GM20000 (cell line): ENCODE measurements at regions not wholly inside any gene's neighbourhood (a gene's known extent, or its start where the extent isn't known, plus 50 kb on each side); places are given as distances from the start of the nearest gene placed in this dataset.

Source experiments
- DNase-seq: peaks from one replicate; pipeline ENCODE4 v3.0.0; 2012; ENCODE audit warnings: low spot score
- CTCF ChIP-seq: IDR thresholded peaks from 2 replicates; pipeline ENCODE4 v1.5.1; 2012; ENCODE audit warnings: mild to moderate bottlenecking, control low read depth; ENCODE audit errors: extremely low read depth, missing control alignments

GRCh38 chr5:124355928-124356327 is 390.5 kb downstream of the ZNF608 start:
- TF ChIP-seq CTCF: no peak
- DNase-seq: no peak

- no peak for TF ChIP-seq CTCF
- DNase-seq: no peak
Observed at GRCh38 chr5:124353016-124353415, 393.4 kb downstream of the ZNF608 start.

DNA sequence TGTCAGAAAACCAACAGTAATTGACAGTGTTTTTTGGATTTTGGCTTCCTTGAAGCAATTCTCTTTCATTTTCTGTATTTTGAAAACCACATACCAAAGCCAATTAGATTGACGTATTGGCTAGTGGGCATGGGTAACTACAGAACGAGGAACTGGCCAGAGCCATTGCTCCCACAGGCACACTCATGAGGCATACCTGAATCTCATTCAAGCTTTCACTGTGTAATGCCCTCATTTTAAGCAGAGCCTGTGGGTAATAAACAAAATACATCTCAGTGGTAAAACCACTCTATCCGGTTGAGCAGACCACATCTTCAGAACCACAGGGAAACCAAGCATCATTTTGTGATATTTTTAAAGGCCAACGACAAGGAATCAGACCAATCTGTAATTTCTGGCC is 394.1 kb downstream of the ZNF608 start:
- no peak for DNase-seq
- TF ChIP-seq CTCF: no peak

DNA sequence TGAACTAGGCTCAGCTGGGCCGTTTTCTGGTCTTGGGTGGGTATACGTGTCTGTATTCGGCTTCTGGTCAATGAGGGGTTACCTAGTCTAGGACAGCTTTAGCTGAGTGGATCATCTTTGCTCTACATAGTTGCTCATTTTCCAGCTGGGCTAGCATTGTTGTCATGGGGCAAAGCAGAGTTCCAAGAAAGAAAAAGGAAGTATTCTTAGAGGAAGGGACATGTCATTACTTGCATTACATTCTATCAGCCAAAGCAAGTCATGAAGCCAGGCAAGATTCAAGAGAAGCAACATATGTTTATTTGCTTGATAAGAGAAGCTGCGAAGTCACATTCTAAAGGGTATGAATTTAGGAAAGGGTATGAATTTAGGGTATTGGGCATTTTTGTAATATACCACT is 396.5 kb downstream of the ZNF608 start:
- DNase-seq: no peak
- TF ChIP-seq CTCF: no peak

GRCh38 chr5:124343451-124343867 is 403.0 kb downstream of the ZNF608 start:
- TF ChIP-seq CTCF: no peak
- DNase-seq: no peak

DNA sequence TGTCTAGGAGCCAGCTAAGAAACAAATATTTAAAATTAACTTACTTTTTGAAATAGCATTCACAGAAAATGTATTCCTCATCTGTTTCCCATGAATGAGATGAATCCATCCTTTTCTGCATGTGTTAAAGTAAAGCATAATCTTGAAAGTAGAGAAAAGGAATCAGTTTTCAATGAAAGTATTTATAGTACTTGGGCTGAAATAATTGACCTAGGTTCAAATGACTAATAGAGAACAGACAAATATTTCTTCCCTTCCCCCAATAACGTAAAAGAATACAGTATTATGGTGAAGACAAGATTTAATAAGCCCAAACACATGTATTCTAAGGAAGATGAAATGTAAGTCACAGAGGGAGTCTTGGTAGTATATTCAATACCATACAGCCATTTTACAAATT is 403.5 kb downstream of the ZNF608 start:
- no peak for TF ChIP-seq CTCF
- DNase-seq: no peak

- DNase-seq: no peak
- TF ChIP-seq CTCF: no peak
Observed at GRCh38 chr5:124342584-124342983, 403.9 kb downstream of the ZNF608 start.

GRCh38 chr5:124342027-124342471 is 404.4 kb downstream of the ZNF608 start:
- no peak for TF ChIP-seq CTCF
- no peak for DNase-seq
